ENCODE measurements at regions not wholly inside any gene's neighbourhood (a gene's known extent, or its start where the extent isn't known, plus 50 kb on each side); places are given as distances from the start of the nearest gene placed in this dataset.
"Not testable (repeated sequence)": the region's sequence is repeated elsewhere in the genome, so short reads cannot be mapped to it uniquely, and the experiment has no call there.

GRCh38 chr9:97110696-97111095 is 71.8 kb upstream of the CTSV start:
- intact Hi-C loops (cut with micrococcal nuclease) = no loop called here
- H3K4me3 ChIP-seq (replicated peaks in 1 of 3; ENCODE audit: low read depth in 2 of 3, low read length in 3 of 3) = no peak overlapping the region
- Mint-ChIP-seq H3K36me3 (no peaks in the 10 kb centered on the region), H3K27ac (no peak overlapping the region), H3K27me3 (ENCODE audit: low read depth in 3 of 3) (peaks cover 6 to 12% (median 10%) of the 10 kb centered on the region in 3 donors), H3K4me1 (no peaks in the 10 kb centered on the region), H3K4me3 (no peak overlapping the region), H3K9me3 (peaks cover 0 to 5% (median 0%) of the 10 kb centered on the region in 7 donors)
- H2AFZ ChIP-seq (ENCODE audit: insufficient read depth, low read depth, low read length, poor library complexity, severe bottlenecking) = no peak overlapping the region
- H3K9me3 ChIP-seq (replicated peaks in 1 of 2; ENCODE audit: control insufficient read depth in 1 of 2, insufficient read depth in 1 of 2, low read length in 2 of 2) = no peaks in the 10 kb centered on the region
- 100% methylated on average over 2 of the region's 2 CpGs for WGBS (ENCODE audit: insufficient coverage)
- no peaks in the 10 kb centered on the region for H4K20me1 ChIP-seq (ENCODE audit: insufficient read depth, low read length)
- no peaks in the 10 kb centered on the region for H3K36me3 ChIP-seq (replicated peaks in 1 of 2; ENCODE audit: control insufficient read depth in 1 of 2, insufficient read depth in 2 of 2, low read length in 2 of 2)
- no peaks in the 10 kb centered on the region for H3K4me1 ChIP-seq (ENCODE audit: control insufficient read depth in 1 of 2, insufficient read depth in 2 of 2, low read length in 2 of 2)
- no peak for DNase-seq
- no peak overlapping the region for H3K9ac ChIP-seq (ENCODE audit: insufficient read depth, low read length, poor library complexity, severe bottlenecking)
- TF ChIP-seq, protein P1, sequence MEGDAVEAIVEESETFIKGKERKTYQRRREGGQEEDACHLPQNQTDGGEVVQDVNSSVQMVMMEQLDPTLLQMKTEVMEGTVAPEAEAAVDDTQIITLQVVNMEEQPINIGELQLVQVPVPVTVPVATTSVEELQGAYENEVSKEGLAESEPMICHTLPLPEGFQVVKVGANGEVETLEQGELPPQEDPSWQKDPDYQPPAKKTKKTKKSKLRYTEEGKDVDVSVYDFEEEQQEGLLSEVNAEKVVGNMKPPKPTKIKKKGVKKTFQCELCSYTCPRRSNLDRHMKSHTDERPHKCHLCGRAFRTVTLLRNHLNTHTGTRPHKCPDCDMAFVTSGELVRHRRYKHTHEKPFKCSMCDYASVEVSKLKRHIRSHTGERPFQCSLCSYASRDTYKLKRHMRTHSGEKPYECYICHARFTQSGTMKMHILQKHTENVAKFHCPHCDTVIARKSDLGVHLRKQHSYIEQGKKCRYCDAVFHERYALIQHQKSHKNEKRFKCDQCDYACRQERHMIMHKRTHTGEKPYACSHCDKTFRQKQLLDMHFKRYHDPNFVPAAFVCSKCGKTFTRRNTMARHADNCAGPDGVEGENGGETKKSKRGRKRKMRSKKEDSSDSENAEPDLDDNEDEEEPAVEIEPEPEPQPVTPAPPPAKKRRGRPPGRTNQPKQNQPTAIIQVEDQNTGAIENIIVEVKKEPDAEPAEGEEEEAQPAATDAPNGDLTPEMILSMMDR (IDR thresholded peaks at IDR 0.05) = no peak
- H3K79me2 ChIP-seq (ENCODE audit: insufficient read depth, low read length) = no peaks in the 10 kb centered on the region
- H3K27me3 ChIP-seq (ENCODE audit: control insufficient read depth in 2 of 2, insufficient read depth in 2 of 2, low read length in 2 of 2) = peaks cover 0 to 2% of the 10 kb centered on the region in 2 donors
- H3K27ac ChIP-seq (ENCODE audit: low read depth in 1 of 2, low read length in 2 of 2) = no peak overlapping the region
- no peak overlapping the region for H3K4me2 ChIP-seq (replicated peaks; ENCODE audit: extremely low read depth, low read length, poor library complexity, severe bottlenecking)

DNA sequence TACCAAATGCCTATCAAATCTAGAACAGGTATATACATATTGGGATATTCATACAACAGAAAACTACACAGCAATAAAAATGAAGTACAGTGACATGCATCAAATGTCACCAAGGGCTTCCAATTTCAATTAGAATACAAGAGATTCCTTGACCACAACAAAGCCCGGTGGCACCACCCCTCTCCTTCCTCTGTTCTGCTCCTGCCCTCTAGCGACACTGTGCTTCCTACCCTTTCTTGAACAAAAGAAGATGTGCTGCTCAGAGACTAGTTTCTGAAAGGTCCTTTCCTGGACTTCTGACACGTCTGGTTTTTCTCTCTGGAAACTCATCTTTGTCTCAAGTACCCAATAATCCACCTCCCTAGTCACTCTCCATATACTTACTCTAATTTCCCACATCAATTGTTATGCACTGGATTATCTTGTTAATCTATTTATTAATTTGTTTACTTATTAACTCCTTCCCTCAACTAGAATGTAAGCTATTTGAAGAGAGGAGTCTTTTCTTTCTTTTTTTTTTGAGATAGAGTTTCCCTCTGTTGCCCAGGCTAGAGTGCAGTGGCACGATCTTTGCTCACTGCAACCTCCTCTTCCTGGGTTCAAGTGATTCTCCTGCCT is 70.4 kb upstream of the CTSV start:
- Mint-ChIP-seq H3K4me3 (no peak overlapping the region), H3K9me3 (peaks cover 0 to 5% (median 0%) of the 10 kb centered on the region in 7 donors), H3K27ac (no peak overlapping the region), H3K36me3 (no peaks in the 10 kb centered on the region), H3K27me3 (ENCODE audit: low read depth in 3 of 3) (peaks cover 6 to 13% (median 12%) of the 10 kb centered on the region in 3 donors), H3K4me1 (no peaks in the 10 kb centered on the region)
- Histone ChIP-seq H3K9ac (ENCODE audit: insufficient read depth, low read length, poor library complexity, severe bottlenecking) (no peak overlapping the region), H3K27me3 (ENCODE audit: control insufficient read depth in 2 of 2, insufficient read depth in 2 of 2, low read length in 2 of 2) (peaks cover 0 to 2% of the 10 kb centered on the region in 2 donors), H3K36me3 (replicated peaks in 1 of 2; ENCODE audit: control insufficient read depth in 1 of 2, insufficient read depth in 2 of 2, low read length in 2 of 2) (no peaks in the 10 kb centered on the region), H3K79me2 (ENCODE audit: insufficient read depth, low read length) (no peaks in the 10 kb centered on the region), H3K4me1 (ENCODE audit: control insufficient read depth in 1 of 2, insufficient read depth in 2 of 2, low read length in 2 of 2) (no peaks in the 10 kb centered on the region), H3K4me2 (replicated peaks; ENCODE audit: extremely low read depth, low read length, poor library complexity, severe bottlenecking) (no peak overlapping the region), H4K20me1 (ENCODE audit: insufficient read depth, low read length) (no peaks in the 10 kb centered on the region), H3K9me3 (replicated peaks in 1 of 2; ENCODE audit: control insufficient read depth in 1 of 2, insufficient read depth in 1 of 2, low read length in 2 of 2) (no peaks in the 10 kb centered on the region), H3K4me3 (replicated peaks in 1 of 3; ENCODE audit: low read depth in 2 of 3, low read length in 3 of 3) (no peak overlapping the region), H3K27ac (ENCODE audit: low read depth in 1 of 2, low read length in 2 of 2) (no peak overlapping the region), H2AFZ (ENCODE audit: insufficient read depth, low read depth, low read length, poor library complexity, severe bottlenecking) (no peak overlapping the region)
- TF ChIP-seq, protein P1 (IDR thresholded peaks at IDR 0.05) = peak; percentile 37
- intact Hi-C loops (cut with micrococcal nuclease) = no loop called here
- WGBS (ENCODE audit: insufficient coverage) = 9% methylated on average over 3 of the region's 4 CpGs
- DNase-seq = peak; percentile 6 to 16 (median 12)

GRCh38 chr9:97105220-97105619 is 66.3 kb upstream of the CTSV start:
- H3K9me3 ChIP-seq (replicated peaks in 1 of 2; ENCODE audit: control insufficient read depth in 1 of 2, insufficient read depth in 1 of 2, low read length in 2 of 2); H3K4me1 Mint-ChIP-seq; H3K27ac Mint-ChIP-seq; intact Hi-C loops (cut with micrococcal nuclease); H3K27me3 ChIP-seq (ENCODE audit: control insufficient read depth in 2 of 2, insufficient read depth in 2 of 2, low read length in 2 of 2); H4K20me1 ChIP-seq (ENCODE audit: insufficient read depth, low read length); H3K36me3 Mint-ChIP-seq; DNase-seq; H2AFZ ChIP-seq (ENCODE audit: insufficient read depth, low read depth, low read length, poor library complexity, severe bottlenecking); H3K9ac ChIP-seq (ENCODE audit: insufficient read depth, low read length, poor library complexity, severe bottlenecking); H3K27ac ChIP-seq (ENCODE audit: low read depth in 1 of 2, low read length in 2 of 2); H3K79me2 ChIP-seq (ENCODE audit: insufficient read depth, low read length); H3K36me3 ChIP-seq (replicated peaks in 1 of 2; ENCODE audit: control insufficient read depth in 1 of 2, insufficient read depth in 2 of 2, low read length in 2 of 2); H3K9me3 Mint-ChIP-seq; H3K4me2 ChIP-seq (replicated peaks; ENCODE audit: extremely low read depth, low read length, poor library complexity, severe bottlenecking); H3K4me3 Mint-ChIP-seq; H3K4me1 ChIP-seq (ENCODE audit: control insufficient read depth in 1 of 2, insufficient read depth in 2 of 2, low read length in 2 of 2); H3K4me3 ChIP-seq (replicated peaks in 1 of 3; ENCODE audit: low read depth in 2 of 3, low read length in 3 of 3): not testable (repeated sequence)
- H3K27me3 Mint-ChIP-seq (ENCODE audit: low read depth in 3 of 3) = peaks cover 10 to 16% (median 13%) of the 10 kb centered on the region in 3 donors
- WGBS (ENCODE audit: insufficient coverage) = 92% methylated on average over 1 of the region's 2 CpGs

Data from CD14-positive monocyte (primary cell).